ENCODE measurements at regions not wholly inside any gene's neighbourhood (a gene's known extent, or its start where the extent isn't known, plus 50 kb on each side); places are given as distances from the start of the nearest gene placed in this dataset.

DNA sequence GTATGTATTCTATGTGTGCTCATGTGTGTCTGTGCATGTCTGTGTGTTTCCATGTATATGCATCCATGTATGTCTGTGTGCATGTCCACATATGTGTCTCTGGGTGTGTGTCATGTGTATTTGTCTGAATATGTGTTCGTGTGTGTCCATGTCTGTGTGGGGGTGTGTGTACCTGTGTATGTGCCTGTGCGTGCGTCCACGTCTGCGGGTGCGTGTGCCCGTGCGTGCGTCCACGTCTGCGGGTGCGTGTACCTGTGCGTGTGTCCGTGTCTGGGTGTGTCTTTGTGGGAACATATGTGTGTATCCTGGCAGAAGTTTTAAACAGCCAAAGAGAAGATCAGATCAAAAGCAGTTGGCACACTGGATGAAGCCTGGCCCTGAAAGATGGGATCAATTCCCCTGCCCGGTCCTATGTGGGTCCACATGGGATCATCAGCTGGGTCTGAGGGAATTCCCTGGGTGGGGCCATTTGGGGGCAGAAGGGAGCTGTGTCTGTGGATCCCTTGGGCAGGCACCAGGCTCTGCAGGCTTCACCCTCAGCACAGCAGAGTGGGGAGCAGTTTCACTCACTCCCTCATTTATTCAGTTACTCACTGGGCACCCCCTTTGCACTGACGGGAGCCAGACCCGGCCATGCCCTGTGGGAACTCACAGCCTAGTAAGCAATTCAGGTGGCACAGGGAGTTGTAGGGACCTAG lies 167.4 kb downstream of the MN1 start:
- no peak for DNase-seq (ENCODE audit: low read depth)

DNA sequence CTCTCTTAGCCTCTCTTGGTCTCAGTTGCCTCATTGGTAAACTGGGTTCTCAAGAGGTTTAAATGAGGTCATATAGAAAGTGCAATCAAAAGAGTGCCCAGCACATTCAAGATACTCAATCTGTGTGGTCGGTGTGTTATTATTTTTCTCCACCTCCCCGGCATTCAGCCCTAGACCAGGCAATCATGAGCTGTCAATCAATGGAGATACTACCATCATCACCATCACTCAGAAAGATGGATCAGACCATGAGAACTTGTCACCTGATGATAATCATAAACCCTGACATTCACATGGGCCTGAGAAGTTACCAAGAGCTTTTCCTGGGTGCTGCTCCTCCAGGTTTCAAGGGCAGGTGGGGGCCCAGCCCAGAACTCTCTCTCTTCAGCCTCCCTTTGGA lies 166.1 kb downstream of the MN1 start:
- no peak for DNase-seq (ENCODE audit: low read depth)

- no peak for DNase-seq (ENCODE audit: low read depth)
Measured at GRCh38 chr22:27635852-27636251, 165.7 kb downstream of the MN1 start.

DNA sequence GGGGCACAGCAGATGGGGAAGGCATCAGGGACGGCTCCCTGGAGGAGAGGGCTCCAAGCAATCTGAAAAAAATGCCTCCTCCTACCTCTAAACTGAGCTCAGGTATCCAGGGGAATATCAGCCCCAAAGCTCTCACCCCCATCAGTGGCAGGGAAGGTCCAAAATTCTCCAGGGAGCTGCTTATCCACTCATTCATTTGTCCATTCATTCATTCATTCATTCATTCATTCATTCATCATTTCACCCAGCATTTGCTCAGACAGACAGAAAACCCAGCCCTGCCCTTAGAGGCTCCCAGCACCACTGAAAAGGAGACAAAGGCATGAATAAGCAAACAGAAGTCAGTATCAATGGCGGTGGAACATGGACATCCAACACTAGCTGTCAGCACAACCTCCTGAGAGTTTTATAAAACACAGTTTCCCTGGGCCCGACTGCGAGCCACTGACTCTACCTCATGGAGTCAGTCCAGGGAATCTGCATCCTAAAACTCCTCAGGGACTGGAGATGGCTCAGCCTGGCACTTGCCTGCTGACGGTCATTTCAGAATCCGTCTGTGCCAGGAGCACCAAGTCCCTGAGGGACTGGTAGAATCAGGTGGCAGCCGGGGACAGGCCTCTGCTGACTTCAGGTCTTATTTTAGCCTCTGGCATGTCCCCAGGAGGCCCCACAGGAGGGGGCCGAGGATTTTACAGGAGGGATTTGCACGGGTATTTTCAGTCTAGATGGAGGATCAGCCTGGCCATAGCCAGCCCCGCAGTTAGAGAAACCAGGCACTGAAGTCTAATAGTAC lies 164.6 kb downstream of the MN1 start:
- DNase-seq (ENCODE audit: low read depth): no peak

GRCh38 chr22:27637604-27638003 lies 164.0 kb downstream of the MN1 start:
- no peak for DNase-seq (ENCODE audit: low read depth)

GRCh38 chr22:27638329-27639233 lies 163.0 kb downstream of the MN1 start:
- no peak for DNase-seq (ENCODE audit: low read depth)

- DNase-seq (ENCODE audit: low read depth): peak; percentile 13
Measured at GRCh38 chr22:27639248-27640086, 162.1 kb downstream of the MN1 start.

GRCh38 chr22:27641049-27641795 lies 160.3 kb downstream of the MN1 start:
- DNase-seq (ENCODE audit: low read depth): no peak

- DNase-seq (ENCODE audit: low read depth): no peak
Measured at GRCh38 chr22:27642104-27642800, 159.3 kb downstream of the MN1 start.

- DNase-seq (ENCODE audit: low read depth): no peak
Measured at GRCh38 chr22:27643907-27644306, 157.6 kb downstream of the MN1 start.

GRCh38 chr22:27644566-27644965 lies 157.0 kb downstream of the MN1 start:
- DNase-seq (ENCODE audit: low read depth): no peak

- no peak for DNase-seq (ENCODE audit: low read depth)
Measured at GRCh38 chr22:27647540-27647939, 154.0 kb downstream of the MN1 start.

DNA sequence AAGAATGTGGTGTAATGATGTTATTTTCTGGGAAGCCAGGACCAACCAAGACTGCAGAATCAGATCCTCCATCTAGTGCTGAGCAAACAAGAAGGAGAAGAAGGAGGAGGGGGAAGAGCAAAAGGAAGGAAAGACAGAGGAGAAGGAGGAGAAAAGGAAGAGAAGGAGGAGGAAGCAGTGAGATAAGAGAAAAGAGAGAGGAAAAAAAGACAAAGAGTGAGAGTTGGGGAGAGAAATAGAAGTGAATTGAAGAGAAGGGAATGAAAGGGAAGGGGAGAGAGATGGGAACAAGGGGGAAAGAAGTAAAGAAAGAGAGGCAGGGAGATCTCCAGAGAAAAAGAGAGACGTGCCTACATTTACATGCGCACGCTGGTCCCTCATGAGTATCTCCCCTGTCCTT lies 153.5 kb downstream of the MN1 start:
- no peak for DNase-seq (ENCODE audit: low read depth)

DNA sequence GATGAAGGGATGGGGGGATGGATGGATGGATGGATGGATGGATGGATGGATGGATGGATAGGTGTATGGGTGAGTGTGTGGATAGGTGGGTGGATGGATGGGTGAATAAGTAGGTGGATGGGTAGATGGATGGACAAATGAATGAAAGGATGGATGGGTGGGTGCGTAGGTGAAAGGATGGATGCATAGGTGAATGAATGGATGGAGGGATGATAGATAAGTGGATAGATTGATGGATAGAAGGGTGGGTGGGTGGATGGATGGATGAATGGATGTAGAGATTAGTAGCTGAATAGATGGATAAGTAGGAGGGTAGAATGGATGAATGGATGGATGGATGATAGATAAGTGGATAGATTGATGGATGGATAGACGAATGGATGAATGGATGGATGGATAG lies 152.7 kb downstream of the MN1 start:
- no peak for DNase-seq (ENCODE audit: low read depth)

DNA sequence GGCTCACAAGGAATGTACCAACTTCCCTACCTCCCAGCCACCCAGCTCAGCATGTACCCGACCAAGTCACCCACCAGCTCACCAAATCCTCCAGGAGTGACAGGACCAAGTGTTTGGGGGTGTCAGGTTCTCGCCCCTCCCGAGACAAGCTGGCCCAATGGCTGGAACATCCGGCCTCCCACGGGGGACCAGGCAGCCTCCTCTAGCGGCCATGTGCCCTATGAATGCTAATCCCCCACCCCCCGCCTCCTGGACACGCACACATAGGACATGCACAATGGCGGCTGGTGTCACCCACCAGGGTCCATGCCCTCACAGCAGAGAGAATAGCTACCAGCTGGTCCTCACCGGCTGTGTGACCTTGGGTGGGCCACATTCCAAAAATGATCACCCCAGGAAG lies 151.0 kb downstream of the MN1 start:
- DNase-seq (ENCODE audit: low read depth): no peak

GRCh38 chr22:27650985-27651384 lies 150.6 kb downstream of the MN1 start:
- no peak for DNase-seq (ENCODE audit: low read depth)

DNA sequence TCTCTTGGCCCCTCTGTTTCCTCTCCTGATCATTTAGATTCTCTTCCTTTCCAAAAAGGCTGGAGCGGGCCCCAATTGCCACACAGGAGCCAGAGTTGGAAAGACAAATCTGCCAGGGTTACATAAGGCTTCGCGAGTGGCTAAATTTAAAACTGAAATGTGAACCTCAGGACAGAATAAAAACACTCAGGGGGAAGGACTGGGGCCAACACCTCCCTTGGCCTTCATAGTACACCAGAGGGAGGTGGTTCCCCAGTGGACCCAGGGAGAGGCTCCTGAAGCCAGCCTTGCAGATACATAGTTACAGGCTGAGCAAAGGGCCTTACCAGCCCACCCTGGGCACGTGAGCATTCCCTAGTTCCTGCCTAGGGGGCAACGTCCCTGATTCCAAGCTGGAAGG lies 150.1 kb downstream of the MN1 start:
- DNase-seq (ENCODE audit: low read depth): no peak

DNA sequence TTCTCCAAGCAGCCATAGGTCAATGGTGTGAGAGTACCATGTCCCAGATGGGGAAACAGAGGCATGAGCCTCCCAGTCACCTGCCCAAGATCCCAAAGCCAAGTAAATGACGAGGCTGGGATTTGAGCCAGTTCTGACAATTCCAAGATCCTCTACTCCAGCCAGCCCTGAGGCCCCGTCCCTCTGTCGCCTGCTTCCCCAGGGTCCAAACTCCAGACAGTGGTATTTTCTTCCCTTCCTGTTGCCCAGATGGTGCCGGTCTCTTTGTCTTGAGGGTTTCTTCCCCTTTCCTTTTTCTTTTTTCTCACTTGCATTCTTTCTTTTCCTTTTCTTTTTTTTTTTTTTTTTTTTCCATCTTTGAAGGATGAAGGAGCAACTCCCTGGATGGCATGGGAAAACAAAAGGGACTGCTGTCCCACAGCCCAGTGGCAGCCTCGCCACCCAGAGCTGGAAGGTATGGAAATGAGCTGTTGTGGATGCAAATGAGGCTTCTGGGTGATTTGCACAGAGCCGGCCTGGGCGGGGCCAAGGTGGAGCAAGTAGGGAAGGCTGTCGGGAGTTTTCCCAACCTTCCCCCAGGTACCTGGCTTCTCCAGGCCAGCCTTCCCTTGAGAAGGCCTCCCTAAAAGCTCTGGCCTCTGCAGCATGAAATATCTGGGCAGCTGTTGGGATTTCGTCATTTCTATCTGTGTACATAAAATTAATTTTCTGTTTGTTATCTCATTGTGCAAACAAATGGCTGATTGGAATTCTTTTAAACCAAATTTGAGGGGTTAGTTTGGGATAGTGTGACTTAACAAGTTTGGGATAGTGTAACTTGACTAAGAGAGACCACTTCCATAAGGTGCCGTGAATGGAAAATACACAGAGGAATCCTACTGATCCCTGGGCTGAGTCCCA lies 146.8 kb downstream of the MN1 start:
- no peak for DNase-seq (ENCODE audit: low read depth)

GRCh38 chr22:27655582-27656185 lies 145.9 kb downstream of the MN1 start:
- DNase-seq (ENCODE audit: low read depth): no peak

Measured in forelimb muscle (tissue), 1 donor.